RKO (cell line): ENCODE measurements at regions not wholly inside any gene's neighbourhood (a gene's known extent, or its start where the extent isn't known, plus 50 kb on each side); places are given as distances from the start of the nearest gene placed in this dataset.
"Not testable (repeated sequence)": the region's sequence is repeated elsewhere in the genome, so short reads cannot be mapped to it uniquely, and the experiment has no call there.

Experiments used
- DNase-seq: peaks from one replicate; pipeline ENCODE4 v3.0.0-alpha.2; 2016; ENCODE audit warnings: low spot score

DNA sequence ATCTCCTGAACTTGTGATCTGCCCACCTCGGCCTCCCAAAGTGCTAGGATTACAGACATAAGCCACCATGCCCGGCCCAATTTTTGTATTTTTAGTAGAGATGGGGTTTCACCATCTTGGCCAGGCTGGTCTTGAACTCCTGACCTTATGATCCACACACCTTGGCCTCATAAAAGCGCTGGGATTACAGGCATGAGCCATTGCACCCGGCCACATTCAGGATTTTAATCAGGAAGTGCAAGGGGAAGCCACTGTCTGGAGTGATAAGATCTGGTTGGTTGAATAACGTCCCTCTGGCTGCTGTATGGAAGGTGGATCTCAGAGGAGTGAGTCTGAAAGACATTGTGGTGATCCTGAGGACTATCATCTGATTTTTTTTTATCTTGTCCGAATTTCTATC is 196.3 kb upstream of the ARL4C start:
- DNase-seq, result not testable (repeated sequence)

DNA sequence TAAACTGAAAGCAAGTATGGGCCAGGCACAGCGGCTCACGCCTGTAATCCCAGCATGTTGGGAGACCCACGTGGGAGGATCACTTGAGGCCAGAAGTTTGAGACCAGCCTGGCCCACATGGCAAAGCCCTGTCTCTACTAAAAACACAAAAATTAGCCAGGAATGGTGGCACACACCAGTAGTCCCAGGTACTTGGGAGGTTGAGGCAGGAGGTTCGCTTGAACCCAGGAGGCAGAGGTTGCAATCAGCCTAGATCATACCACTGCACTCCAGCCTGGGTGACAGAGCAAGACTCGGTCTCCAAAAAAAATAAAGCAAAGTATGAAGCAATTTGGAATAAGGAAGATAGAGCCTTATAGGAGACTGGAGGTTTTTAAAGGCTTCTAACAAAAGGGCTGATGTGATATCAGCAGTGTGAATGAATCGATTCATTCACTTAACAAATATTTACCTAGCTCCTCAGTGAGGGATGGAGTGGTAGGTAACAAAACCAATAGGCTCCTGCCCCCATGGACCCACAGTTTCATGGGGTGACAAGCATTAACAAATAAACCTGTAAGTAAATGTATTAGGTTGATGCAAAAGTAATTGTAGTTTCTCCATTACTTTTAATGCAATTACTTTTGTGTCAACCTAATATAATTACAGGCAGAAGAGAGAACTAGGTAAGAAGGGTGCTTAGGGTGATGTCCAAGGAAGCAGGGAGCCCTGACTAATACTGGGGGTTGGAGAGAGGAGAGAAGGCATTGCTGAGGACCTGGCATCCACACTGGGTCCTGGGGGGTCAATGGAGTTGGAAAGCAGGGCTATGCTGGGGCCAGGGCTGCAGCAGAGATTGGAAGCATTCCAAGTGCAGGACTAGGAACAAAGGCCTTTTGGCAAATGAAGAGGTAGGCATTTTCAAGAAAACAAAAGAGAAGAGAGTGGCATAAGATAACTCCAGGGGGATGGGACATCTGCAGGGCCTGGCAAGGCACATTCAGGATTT is 195.4 kb upstream of the ARL4C start:
- no peak for DNase-seq

DNA sequence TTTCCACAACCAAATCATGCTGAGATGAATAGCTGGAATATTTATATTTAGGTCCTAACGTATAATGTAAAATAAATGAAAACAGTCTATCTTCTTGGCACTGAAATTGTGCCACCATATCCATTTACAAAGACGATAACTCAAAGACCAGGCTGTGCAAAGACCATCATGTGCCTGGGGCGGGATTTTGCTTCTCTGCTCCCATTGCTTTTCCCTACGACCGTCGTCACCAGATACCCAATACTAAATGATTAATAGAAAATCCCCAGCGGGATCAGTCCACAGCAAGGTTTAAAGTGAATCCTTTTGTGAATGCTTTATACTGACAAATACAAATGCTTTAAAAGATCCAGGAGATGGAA is 194.3 kb upstream of the ARL4C start:
- DNase-seq, result no peak

DNA sequence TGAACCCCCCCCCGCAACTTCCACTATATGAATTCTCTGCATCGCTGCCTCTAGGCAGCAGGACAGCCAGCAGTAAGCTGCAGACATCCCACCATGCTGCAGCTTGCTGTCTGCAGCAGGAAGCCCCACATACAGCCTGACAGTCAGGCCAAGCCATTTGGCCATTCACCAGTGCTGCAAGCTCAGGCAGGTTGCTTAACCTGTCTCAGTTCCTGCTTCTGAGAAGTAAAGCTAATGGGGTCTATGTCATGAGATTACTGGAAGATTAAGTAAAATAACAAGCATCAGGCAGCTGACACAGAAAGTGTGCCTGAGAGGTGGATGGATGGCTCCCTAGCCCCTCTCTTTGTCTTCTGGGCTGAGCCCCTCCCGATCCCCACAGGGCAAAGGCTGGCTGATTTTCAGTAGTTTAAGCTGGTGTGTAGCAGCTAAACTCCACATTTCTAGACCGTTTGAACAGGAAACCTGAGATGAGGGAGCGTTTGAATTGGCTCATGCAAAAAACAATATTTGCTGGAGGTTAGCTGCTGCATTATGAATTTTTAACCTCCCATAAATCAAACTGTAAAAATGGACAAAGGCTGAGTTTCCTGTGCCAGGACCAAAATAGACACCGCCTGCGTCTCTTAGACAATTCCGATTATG is 193.8 kb upstream of the ARL4C start:
- no peak for DNase-seq

DNA sequence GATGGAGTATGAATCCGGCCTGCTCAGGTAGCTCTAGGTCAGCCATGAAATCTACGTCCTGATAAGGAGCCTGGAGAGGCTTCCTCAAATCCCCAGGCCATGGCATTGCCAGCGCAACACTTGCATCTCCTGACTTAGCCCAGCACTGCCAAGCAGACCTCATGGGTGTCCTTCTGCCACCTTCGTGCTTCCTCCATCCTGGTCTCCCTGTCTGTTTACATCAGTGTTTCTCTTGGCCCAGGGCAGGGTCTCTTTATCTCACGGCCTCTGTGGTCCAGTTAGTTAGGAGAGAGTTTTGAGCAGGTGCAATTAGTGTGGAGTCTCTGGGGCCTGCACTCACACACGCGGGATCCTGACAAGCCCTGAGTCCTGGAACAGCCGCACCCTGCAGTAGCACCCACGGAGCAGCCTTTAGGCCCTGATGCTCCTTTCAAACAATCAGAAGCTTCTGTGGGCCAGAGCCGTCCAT is 193.1 kb upstream of the ARL4C start:
- no peak for DNase-seq

DNA sequence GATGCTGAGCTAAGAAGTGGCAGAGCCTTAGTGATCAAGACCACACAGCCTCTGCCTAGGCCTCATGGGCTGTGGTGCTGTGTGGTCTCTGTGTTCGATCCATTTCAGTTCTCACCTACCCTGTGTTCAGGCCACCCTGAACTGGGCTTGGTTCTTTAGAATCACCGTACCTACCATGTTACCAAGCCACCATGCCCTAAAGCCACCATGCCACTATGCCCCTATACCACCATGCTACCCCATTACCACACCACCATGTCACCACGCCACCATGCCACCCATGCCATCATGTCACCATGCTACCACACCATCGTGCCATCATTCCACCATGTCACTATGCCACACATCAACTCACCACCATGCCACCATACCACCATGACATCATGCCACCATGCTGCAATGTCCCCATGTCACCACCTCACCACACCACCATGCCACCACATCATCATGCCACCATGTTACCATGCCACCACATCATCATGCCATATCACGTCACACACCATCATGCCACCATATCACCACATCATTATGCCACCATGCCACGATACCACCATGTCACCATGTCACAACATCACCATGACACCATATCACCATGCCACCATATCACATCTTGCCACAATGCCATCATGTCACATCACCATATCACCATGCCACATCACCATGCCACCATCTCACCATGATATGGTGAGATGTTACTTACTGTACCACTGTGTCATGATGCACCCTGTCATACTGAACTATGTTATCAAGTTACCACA is 191.0 kb upstream of the ARL4C start:
- no peak for DNase-seq

DNA sequence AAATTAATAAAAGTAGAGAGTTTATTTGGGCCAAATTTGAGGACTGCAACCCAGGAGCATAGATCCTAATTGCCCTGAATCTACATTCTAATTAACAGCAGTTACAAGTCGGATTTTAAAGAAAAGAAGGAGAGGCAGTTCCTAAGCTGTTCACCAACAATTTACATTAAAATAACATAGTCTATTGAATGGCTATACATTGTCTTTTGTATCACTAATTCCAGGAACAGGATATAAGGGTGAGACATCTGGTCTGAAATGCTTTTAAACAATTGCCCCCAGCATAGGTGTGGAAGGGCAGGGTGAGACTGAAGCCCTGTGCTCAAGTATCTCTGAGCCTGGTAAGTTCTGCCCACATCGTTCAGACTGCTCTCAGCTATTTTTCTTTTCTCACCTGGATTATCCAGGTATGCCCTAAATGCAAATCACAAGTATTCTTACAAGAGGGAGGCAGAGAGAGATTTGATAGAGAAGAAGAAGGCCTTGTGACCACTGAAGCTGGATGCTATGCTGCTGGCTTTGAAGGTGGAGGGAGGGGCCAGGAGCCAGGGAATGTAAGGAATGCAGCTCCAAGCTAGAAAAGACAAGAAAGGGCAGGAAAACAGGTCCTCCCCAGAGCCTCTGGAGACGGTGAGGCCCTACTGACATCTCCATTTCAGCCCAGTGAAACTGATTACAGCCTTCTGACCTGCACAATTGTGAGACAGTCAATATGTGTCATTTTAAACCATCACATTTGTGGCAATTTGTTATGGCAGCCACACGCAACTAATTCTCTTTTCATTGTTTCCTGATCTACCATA is 189.4 kb upstream of the ARL4C start:
- DNase-seq, result no peak

DNA sequence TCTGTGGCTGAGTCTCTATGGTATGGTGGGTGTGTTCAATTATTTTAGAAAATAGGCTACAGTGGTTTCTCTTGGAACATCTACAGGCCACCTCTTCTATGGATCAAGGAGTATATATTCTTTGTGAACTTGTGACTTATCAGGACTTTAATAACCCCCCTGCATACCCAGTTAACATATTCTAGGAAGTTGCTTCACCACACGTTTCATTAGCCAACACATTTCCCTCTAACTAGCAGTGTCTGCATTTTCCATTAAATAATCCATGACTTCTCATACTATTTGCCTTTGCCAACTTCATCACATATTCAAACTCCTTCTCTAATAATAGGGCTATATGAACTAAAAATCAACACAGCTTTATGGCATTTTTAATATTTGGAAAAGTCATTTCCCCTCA is 187.6 kb upstream of the ARL4C start:
- no peak for DNase-seq

DNA sequence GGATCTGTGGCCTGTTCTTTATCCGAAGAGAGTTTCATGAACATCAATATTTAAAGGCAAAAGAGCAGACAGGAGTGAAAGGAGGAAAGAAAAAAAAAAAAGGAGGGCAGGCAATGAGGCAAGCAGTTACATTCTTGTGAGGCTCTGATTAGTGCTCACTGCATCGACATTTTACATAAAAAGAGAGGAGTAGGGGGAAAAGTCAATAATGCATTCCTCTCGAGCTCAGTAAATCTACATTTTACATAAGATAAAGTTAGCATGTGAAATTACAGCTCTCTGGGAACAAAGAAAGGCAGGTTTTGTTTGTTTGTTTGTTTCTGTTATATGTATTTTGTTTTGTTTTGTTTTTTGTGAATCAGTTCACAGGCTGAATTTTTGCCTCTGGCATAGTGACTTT is 187.1 kb upstream of the ARL4C start:
- no peak for DNase-seq

DNA sequence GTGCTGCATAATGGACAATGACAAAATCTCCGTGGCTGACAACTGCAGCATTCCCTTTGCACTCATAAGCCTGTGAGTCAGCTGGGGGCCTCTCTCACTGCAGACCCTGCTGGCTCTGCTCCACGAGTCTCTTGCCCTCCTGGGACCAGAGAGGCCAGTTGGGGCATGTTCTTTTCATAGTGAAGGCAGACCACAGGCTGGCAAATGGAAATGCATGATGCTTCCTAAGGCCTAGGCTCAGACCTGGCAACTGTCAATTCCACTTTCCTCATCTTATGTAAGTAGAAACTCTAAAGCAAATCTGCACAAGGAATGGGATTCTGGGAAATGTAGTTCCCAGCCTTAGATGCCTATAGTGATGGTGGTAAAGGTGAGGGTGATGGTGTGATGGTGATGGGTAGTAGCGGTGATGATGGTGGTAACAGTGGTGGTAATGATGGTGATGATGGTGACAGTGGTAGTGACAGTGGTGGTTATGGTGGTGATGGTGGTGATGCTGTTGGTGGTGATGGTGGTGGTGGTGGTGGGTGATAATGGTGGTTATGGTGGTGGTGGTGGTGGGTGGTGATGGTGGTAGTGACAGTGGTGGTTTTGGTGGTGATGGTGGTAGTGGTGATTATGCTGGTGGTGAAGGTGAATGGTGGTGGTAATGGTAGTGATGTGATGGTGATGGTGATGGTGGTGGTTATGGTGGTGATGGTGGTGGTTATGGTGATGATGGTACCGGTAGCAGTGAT is 185.8 kb upstream of the ARL4C start:
- no peak for DNase-seq

DNA sequence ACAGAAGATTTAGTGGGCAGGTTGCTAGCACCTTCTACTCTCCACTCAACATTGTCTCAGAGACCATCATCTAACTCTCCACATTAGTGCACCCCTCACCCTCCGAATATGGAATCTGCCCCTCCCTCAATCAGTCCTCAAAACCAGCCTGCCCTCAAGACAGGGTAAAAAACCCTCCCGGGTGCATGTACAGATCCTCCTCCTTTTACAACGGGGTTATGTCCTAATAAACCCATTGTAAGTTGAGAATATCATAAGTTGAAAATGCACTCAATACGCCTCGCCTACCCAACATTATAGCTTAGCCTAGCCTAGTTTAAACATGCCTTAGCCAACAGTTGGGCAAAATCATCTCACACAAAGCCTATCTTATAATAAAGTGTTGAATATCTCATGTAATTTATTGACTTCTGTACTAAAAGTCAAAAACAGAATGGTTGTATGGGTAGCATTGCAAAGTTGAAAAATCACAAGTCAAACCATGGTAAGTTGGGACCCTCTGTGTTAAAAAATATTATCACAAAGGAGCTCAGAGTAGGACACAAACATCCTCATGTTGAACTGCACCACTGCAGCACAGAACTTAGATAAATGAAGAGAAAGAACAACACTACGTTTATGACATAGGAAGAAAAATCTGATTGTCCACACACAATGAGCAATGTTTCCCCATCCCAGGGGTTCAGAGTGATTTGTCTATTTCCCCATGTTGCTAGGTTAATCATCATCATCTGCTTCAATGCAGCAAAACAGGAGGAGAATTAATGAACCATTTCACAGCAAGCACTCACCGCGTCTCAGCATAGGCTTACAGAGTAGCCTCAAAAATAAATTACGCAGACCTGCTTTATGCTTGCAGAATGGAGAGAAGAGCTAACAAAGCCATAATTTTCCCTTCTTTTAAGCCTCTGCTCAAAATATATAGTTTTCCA is 184.1 kb upstream of the ARL4C start:
- no peak for DNase-seq

DNA sequence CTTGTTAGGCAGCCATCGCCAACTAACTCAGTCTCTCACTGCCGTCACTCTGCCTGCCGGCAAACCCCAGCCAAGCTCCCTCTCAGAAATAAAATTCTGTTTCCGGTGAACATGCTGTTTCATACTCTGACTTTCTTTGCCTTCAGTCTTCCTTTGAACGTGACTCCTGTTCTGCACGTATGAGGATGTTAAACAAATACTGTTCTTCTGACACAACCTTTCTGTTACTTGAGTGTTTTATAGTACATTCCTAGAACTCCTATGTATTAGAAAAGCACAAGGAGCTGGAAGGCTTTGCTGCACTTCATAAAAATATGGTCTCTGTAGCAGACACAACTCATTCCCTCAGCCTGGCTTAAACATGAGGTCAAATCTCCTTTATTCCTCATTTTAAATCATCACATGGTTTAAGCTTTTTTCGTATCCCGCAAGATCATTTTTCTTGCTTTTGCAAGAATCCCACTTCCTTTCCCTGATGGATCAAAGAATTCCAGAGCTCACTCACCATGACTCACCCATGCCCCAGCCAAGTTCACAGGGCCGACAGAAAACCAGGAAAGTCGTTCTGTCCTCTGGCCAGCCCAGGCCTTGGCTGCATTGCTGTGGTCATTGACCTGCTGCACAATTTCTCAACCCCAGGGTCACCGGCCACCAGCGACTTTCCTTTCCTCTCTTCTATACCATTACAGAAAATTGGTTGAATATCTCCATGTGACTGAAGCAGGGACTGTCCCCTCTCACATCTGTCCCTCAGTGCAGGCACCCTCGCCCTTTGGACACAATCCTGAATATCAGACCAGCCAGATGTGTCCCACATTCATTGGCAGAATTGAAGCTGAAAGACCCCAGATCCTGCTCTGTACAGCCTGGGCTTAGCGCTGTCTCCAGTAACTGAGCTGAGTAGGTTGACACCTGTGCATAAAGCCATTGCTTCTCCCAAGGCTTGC is 183.1 kb upstream of the ARL4C start:
- DNase-seq, result peak; percentile 79

DNA sequence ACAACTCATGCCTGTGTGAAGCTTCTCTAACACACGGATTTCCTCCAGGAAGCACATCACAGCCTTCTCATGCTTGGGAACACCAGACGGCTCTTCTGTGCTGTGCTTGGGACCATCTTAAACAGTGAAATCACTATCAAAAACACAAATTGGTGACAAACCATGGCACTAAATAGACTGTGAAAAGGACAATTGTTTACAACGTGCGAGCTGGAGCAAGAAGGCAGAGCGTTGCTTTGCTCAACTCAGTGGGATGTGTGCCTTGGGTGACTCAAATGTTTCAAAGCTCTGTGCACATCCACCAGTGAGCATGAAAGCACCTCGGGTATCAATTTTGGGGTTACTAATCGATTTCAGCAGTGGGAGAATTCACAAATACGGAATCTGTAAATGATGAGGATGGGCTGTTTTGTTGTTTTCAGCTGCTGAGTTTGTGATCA is 182.4 kb upstream of the ARL4C start:
- no peak for DNase-seq

DNA sequence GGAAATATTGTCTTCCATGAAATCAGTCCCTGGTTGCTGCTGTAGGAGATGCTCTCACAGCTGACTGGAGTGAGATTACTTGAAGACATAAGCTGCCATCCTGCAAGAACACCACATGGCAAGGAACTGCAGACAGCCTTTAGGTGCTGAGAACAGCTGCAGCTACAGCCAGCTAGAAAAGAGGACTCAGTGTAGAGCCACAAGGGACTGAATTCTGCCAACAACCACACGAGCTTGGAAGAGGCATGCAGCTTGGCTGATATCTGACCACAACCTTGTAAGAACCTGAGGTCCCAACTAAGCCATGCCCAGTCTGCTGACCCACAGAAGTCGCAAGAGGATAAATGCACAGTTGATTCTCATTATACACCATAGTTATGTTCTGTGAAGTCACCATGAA is 181.8 kb upstream of the ARL4C start:
- no peak for DNase-seq

DNA sequence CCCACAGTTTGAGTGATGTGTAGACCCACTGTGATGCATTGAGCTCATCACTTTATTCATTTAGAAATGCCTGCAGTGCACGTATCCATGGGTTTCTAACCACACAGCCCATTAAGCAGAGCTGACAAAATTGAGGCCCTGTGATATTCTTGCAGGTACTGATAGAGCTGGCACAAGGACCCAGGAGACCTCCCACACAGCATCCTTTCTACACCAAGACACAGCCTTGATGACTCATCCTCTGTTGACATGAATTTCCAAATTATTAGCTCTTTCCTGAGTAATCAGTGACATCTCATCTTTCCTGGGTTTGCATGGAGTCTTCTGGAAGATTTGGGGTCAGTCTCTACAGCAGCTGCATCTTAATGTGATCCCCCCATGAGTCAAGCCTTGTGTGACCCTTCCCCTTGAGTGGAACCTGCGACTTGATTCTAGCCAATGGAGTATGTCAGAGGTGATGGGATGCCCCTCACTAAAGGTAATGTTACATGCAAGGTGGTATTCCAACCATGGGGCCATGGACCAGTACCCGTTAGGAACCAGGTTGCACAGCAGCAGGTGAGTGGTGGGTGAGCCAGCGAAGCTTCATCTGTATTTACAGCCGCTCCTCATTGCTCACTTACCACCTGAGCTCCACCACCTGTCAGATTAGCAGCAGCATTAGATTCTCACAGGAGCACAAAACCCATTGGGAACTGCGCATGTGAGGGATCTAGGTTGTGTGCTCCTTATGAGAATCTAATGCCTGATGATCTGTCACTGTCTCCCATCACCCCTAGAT is 181.1 kb upstream of the ARL4C start:
- DNase-seq, result peak; percentile 10

DNA sequence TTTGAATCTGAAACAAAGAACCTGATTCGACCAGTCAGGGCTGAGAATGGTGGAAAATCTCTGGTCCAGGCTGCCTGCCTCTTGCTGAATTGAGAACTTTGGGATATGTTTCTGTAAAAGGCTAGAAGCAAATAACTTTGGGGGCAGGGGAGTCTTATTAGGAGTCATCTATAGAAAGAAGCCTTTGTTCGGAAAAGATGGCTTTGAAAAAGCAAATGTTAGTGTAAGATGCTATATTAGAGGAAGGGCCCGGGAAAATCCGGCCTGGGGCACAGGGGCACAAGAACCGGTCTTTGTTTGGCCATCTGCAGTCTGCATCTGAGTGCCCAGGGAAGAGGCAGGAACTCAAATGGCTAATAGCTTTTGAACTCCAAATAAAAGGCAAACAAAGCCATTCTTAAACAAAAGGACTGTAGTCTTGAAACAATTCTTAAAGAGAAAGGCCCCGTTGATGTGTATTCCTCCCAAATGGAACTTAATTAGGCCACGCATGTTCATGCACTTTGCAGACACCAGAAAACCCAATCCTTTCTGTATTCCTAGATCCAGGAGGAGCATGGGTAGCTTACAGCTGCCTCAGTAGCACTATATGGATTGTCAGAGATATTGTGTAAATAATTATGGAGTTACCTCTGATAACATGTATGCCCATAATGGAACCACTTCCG is 180.0 kb upstream of the ARL4C start:
- DNase-seq, result no peak

DNA sequence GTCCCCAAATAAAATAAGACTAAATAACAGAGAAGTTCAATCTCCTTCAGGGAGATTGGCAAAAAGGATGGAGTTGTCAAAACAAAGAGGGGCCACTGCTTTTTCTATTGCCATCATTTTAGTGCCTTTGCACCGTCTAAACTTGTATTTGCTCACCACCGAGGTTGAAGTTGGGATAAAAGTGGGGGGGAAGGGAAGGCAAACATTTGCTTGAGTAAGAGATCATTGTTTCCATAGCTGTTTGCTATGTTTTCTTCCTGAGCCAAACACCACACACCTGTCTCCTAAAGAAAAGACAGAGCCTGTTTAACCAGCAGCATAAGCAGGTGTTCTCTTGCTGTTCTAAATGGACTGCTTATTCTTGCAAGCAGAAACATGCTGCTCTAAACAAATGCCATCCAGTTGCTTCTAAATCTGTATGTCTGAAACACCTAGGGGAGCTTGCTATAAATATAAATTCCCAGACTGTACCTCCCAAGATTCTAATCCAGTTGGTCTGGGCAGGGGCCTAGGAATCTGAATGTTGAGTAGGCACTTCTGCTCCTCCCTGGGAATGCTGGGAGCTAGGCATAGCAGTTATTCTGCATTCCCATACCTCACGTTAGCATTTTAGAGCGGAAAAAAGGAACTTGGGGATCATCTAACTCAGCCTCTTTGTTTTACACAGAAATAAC is 179.4 kb upstream of the ARL4C start:
- DNase-seq, result no peak
